Choroid plexus epithelial cell (primary cell): ENCODE measurements at regions not wholly inside any gene's neighbourhood (a gene's known extent, or its start where the extent isn't known, plus 50 kb on each side); places are given as distances from the start of the nearest gene placed in this dataset.
"Not testable (repeated sequence)": the region's sequence is repeated elsewhere in the genome, so short reads cannot be mapped to it uniquely, and the experiment has no call there.

Experiments
- DNase-seq: peaks from one replicate; pipeline ENCODE4 v3.0.0-alpha.2; 2010; ENCODE audit warnings: low read depth
- H3K4me3 ChIP-seq: 2 replicates; pipeline ENCODE4 v1.5.1; 2011; ENCODE audit warnings: low read depth, mild to moderate bottlenecking, control low read depth, low read length, moderate library complexity
- CTCF ChIP-seq: conservative IDR thresholded peaks from 2 replicates; pipeline ENCODE4 v1.5.1; 2011; ENCODE audit warnings: low read depth, mild to moderate bottlenecking, control low read depth, inconsistent platforms, low read length, moderate library complexity

- TF ChIP-seq CTCF: no peak
- no peak for DNase-seq
- no peak overlapping the region for H3K4me3 ChIP-seq
Observed at GRCh38 chr4:61004651-61005170, 195.4 kb upstream of the ADGRL3 start.

GRCh38 chr4:61011051-61011450, 189.1 kb upstream of the ADGRL3 start:
- no peak for TF ChIP-seq CTCF
- H3K4me3 ChIP-seq: no peak overlapping the region
- peak; percentile 10 for DNase-seq

- DNase-seq, H3K4me3 ChIP-seq: not testable (repeated sequence)
Observed at GRCh38 chr4:61011936-61012335, 188.2 kb upstream of the ADGRL3 start.

GRCh38 chr4:61024610-61025009, 175.5 kb upstream of the ADGRL3 start:
- DNase-seq: no peak
- TF ChIP-seq CTCF: no peak
- H3K4me3 ChIP-seq: no peak overlapping the region

- DNase-seq: no peak
- no peak for TF ChIP-seq CTCF
- H3K4me3 ChIP-seq: no peak overlapping the region
Observed at GRCh38 chr4:61027939-61028338, 172.2 kb upstream of the ADGRL3 start.

GRCh38 chr4:61036071-61036684, 163.9 kb upstream of the ADGRL3 start:
- TF ChIP-seq CTCF: no peak
- no peak overlapping the region for H3K4me3 ChIP-seq
- DNase-seq: no peak

GRCh38 chr4:61041527-61041926, 158.6 kb upstream of the ADGRL3 start:
- H3K4me3 ChIP-seq: no peak overlapping the region
- DNase-seq: no peak
- no peak for TF ChIP-seq CTCF
